Iris pigment epithelial cell (primary cell): ENCODE measurements at regions not wholly inside any gene's neighbourhood (a gene's known extent, or its start where the extent isn't known, plus 50 kb on each side); places are given as distances from the start of the nearest gene placed in this dataset.

Experiments used
- DNase-seq: peaks from one replicate; pipeline ENCODE4 v3.0.0-alpha.2; 2011; ENCODE audit warnings: low read depth

DNA sequence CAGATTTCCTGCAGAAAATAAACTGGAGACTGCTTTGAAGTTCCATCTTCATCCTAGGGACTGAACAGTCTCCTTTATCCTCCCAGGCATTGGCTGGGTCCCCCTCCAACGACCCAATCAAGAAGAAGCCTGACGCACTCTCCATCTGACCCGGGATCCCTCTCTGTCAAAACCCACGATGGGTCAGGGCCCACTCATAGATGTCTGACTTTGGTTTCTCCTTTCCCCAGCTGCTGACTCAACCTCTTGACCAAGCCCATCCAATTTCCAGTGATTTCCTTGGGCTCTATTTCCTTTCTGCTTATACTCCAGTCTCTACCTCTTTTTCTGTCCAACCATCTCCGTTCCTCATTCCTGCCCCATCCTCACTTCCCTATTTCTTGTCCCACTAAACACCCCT, 189.7 kb downstream of the MIAT start:
- peak; percentile 7 for DNase-seq

GRCh38 chr22:26847816-26848215, 190.4 kb downstream of the MIAT start:
- DNase-seq, result no peak

GRCh38 chr22:26848244-26848920, 191.0 kb downstream of the MIAT start:
- peak; percentile 10 for DNase-seq

GRCh38 chr22:26849575-26849974, 192.2 kb downstream of the MIAT start:
- DNase-seq, result no peak

- no peak for DNase-seq
Measured at GRCh38 chr22:26851125-26851524, 193.7 kb downstream of the MIAT start.

GRCh38 chr22:26852176-26852575, 194.8 kb downstream of the MIAT start:
- DNase-seq, result no peak

- DNase-seq, result no peak
Measured at GRCh38 chr22:26853071-26853470, 195.7 kb downstream of the MIAT start.

DNA sequence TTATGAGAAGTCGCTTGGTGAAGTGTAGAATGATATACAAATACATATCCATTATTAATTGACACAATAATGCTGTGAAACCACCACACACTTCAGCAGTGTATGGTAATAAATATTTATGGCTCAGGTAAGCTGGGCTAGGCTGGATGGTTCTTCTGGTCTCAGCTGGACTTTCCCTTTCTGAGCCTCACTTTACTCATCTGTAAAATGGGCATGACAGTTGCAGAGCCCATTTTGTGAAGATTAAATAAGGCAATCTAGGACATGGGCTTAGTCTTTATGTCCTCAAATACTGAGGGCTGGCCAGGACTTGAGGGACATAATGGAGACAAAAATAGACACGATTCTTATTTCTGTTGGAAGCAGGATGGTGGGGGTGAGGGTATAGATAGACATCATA, 196.1 kb downstream of the MIAT start:
- no peak for DNase-seq

DNA sequence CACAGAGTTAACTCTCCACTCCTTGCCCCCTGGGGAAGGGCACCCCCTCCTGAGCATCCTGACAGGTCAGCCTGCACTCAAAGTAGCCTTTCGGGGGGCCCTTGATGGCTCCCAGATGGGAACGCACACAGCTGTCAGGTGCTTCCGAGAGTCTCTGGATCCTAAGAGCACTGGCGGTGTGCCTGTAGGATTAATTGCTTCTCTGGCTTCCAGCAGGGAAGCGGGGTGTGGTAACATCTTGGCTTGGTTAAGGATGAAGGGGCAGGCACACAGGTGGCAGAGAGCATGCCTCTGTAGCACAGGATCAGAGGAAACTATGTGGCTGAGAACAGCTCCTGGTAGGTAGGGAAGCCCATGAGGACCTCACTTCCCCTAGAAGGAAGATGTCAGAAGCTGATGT, 199.8 kb downstream of the MIAT start:
- no peak for DNase-seq

- no peak for DNase-seq
Measured at GRCh38 chr22:26860301-26860700, 202.9 kb downstream of the MIAT start.

GRCh38 chr22:26865021-26865420, 207.6 kb downstream of the MIAT start:
- DNase-seq, result no peak

DNA sequence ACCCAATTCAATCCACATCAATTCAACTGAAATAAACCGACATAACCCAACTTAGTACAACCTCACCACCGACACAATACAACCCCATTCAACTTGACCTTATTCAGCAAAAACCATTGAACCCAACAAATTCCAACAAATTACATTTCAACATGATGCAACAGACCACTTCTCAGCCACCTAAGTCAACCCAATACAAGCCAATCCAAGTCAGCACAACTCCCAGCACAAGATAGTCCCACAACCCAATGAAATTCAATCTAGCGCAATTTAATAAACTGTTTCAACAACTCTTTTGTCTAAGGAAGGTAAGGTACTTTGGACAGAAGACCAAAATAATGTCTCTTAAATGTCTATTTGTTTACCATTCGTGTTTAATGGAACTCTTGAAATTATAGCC, 226.0 kb downstream of the MIAT start:
- no peak for DNase-seq

DNA sequence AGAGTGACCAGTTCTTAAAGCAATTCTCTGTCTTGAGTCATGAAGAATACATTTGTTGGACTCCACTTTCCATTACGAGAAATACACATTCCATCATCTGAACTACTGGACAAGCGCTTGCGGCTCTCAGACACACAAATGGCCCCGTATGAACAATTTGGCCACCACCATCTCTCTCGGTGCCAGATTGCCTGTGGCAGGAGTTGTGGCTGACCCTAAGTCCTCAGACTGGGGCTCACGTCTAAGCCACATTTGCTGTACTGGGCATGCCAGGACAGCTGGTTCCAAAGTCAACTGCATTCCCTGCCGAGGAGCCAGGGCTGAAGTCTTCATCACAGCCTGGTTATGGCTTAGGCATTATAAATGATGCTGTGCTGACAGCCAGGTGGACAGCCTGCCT, 227.5 kb downstream of the MIAT start:
- no peak for DNase-seq

GRCh38 chr22:26885441-26886261, 228.3 kb downstream of the MIAT start:
- DNase-seq, result no peak

- peak; percentile 83 for DNase-seq
Measured at GRCh38 chr22:26887456-26887855, 230.1 kb downstream of the MIAT start.

GRCh38 chr22:26887916-26888315, 230.5 kb downstream of the MIAT start:
- DNase-seq, result peak; percentile 22

- peak; percentile 40 for DNase-seq
Measured at GRCh38 chr22:26888887-26889286, 231.5 kb downstream of the MIAT start.

DNA sequence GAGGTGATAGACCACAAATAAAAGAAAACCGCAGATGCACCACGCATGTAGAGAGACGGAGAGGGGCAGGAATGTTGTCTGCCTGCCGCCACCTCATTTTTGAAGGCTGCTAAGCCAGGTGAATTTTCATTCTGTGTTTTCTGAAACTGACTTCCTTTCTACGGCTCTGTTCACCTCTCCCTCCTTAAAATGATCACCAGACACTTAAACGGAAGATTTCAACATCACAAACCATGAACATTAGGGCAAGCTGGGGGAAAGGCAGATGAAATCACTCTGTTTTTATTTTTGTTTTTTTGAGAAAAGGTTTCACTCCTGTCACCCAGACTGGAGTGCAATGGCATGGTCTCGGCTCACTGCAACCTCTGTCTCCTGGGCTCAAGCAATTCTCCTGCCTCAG, 232.4 kb downstream of the MIAT start:
- peak; percentile 25 for DNase-seq

GRCh38 chr22:26890870-26891269, 233.5 kb downstream of the MIAT start:
- no peak for DNase-seq

- no peak for DNase-seq
Measured at GRCh38 chr22:26891429-26891828, 234.0 kb downstream of the MIAT start.

GRCh38 chr22:26892166-26893041, 235.0 kb downstream of the MIAT start:
- no peak for DNase-seq
